IMR-90 (cell line): ENCODE measurements at regions not wholly inside any gene's neighbourhood (a gene's known extent, or its start where the extent isn't known, plus 50 kb on each side); places are given as distances from the start of the nearest gene placed in this dataset.

Source experiments
- CHD1 ChIP-seq: IDR thresholded peaks from 2 replicates; pipeline ENCODE4 v1.6.1; 2012; ENCODE audit warnings: low read depth, low read length, improper control_type of control experiment
- FOS ChIP-seq: fragments of 150-350 bp; IDR thresholded peaks from 2 replicates; pipeline ENCODE4 v1.6.1; 2016; ENCODE audit warnings: low read depth, low read length
- MAFK ChIP-seq: IDR thresholded peaks from 2 replicates; pipeline ENCODE4 v1.6.1; 2012; ENCODE audit warnings: low read depth, low read length, improper control_type of control experiment
- RAD21 ChIP-seq: IDR thresholded peaks from 2 replicates; pipeline ENCODE4 v1.6.1; 2012; ENCODE audit warnings: low read length, improper control_type of control experiment
- SMC3 ChIP-seq: fragments of 150-350 bp; IDR thresholded peaks from 2 replicates; pipeline ENCODE4 v1.6.1; 2016; ENCODE audit warnings: low read depth, mild to moderate bottlenecking, antibody characterized with exemption, low read length, moderate library complexity
- TF ChIP-seq, protein P1 (sequence below): conservative IDR thresholded peaks from 2 replicates; pipeline ENCODE4 v1.5.1; 2012; ENCODE audit warnings: mild to moderate bottlenecking, low read depth, low read length, improper control_type of control experiment
- TF ChIP-seq, protein P2 (sequence below): fragments of 150-350 bp; IDR thresholded peaks from 2 replicates; pipeline ENCODE4 v1.6.1; 2016; ENCODE audit warnings: low read depth, mild to moderate bottlenecking, low read length, moderate library complexity, borderline replicate concordance

DNA sequence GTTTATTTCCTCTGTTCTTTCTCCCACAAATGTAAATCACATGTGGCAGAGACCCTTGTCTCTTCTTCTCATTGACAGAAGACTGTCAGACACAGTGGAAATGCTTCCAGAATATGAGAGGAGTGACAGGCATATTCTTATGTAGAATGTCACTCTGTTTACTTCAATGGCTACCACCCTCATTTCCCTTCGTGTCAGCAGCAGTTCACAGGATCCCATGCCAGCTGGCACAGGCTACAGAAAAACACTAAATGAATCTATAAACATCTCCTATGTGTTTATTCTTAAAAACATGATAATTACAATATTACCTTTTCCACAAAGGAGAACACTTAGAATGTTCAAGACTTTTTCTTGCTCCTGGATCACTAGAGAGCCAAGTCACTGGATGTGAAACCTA is 183.8 kb upstream of the CNTN1 start:
- TF ChIP-seq MAFK, result no peak
- TF ChIP-seq, protein P1, sequence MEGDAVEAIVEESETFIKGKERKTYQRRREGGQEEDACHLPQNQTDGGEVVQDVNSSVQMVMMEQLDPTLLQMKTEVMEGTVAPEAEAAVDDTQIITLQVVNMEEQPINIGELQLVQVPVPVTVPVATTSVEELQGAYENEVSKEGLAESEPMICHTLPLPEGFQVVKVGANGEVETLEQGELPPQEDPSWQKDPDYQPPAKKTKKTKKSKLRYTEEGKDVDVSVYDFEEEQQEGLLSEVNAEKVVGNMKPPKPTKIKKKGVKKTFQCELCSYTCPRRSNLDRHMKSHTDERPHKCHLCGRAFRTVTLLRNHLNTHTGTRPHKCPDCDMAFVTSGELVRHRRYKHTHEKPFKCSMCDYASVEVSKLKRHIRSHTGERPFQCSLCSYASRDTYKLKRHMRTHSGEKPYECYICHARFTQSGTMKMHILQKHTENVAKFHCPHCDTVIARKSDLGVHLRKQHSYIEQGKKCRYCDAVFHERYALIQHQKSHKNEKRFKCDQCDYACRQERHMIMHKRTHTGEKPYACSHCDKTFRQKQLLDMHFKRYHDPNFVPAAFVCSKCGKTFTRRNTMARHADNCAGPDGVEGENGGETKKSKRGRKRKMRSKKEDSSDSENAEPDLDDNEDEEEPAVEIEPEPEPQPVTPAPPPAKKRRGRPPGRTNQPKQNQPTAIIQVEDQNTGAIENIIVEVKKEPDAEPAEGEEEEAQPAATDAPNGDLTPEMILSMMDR, result no peak
- TF ChIP-seq CHD1, result no peak
- TF ChIP-seq RAD21, result no peak
- no peak for TF ChIP-seq SMC3
- TF ChIP-seq, protein P2, sequence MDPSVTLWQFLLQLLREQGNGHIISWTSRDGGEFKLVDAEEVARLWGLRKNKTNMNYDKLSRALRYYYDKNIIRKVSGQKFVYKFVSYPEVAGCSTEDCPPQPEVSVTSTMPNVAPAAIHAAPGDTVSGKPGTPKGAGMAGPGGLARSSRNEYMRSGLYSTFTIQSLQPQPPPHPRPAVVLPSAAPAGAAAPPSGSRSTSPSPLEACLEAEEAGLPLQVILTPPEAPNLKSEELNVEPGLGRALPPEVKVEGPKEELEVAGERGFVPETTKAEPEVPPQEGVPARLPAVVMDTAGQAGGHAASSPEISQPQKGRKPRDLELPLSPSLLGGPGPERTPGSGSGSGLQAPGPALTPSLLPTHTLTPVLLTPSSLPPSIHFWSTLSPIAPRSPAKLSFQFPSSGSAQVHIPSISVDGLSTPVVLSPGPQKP, result no peak
- TF ChIP-seq FOS, result no peak
